Keratinocyte (primary cell): ENCODE measurements at regions not wholly inside any gene's neighbourhood (a gene's known extent, or its start where the extent isn't known, plus 50 kb on each side); places are given as distances from the start of the nearest gene placed in this dataset.

Experiments
- DNase-seq: peaks from one replicate; pipeline ENCODE4 v3.0.0-alpha.2; 2011; ENCODE audit warnings: low read depth, missing footprints, low spot score
- FAIRE-seq: peaks from 2 replicates; lab custom pipeline; 2011; peaks lifted over from hg19 to GRCh38; lab: Jason Lieb, UNC
- H2AFZ ChIP-seq: 2 replicates; pipeline ENCODE4 v1.6.0; 2012; ENCODE audit warnings: low read length, control low read depth, inconsistent platforms; ENCODE audit not compliant: control insufficient read depth
- H3K27ac ChIP-seq: 2 replicates; pipeline ENCODE4 v1.5.1; 2011; ENCODE audit warnings: low read length; ENCODE audit not compliant: control insufficient read depth, insufficient read depth
- H3K27me3 ChIP-seq: 3 replicates; pipeline ENCODE4 v1.6.0; 2011; ENCODE audit warnings: low read length; ENCODE audit not compliant: control insufficient read depth, insufficient read depth; ENCODE audit errors: extremely low read depth
- H3K36me3 ChIP-seq, 2 experiments: 2 replicates in 1 of 2; 3 replicates in 1 of 2; pipeline ENCODE4 v1.5.1; 2011; ENCODE audit warnings: low read length in 2 of 2, mild to moderate bottlenecking in 1 of 2; ENCODE audit not compliant: control insufficient read depth in 2 of 2, insufficient read depth in 2 of 2; ENCODE audit errors: extremely low read depth in 1 of 2
- H3K4me1 ChIP-seq: 3 replicates; pipeline ENCODE4 v1.5.1; 2011; ENCODE audit warnings: low read length; ENCODE audit not compliant: control insufficient read depth, insufficient read depth; ENCODE audit errors: extremely low read depth
- H3K4me2 ChIP-seq: 3 replicates; pipeline ENCODE4 v1.6.0; 2011; ENCODE audit warnings: low read depth, low read length; ENCODE audit not compliant: control insufficient read depth, insufficient read depth; ENCODE audit errors: extremely low read depth
- H3K4me3 ChIP-seq, 3 experiments: fragments of 200-600 bp in 1 of 3; sonication (generic) in 1 of 3; 2 replicates in 2 of 3; 3 replicates in 1 of 3; pipeline ENCODE4 v1.5.1; 2011 to 2016; ENCODE audit warnings: low read length in 3 of 3, mild to moderate bottlenecking in 3 of 3, control low read depth in 2 of 3, inconsistent platforms in 1 of 3, low read depth in 1 of 3, mixed read lengths in 1 of 3, mixed run types in 1 of 3, moderate library complexity in 1 of 3; ENCODE audit not compliant: control insufficient read depth in 2 of 3, insufficient read depth in 2 of 3; ENCODE audit errors: extremely low read depth in 1 of 3
- H3K79me2 ChIP-seq: 2 replicates; pipeline ENCODE4 v1.6.0; 2012; ENCODE audit warnings: low read length; ENCODE audit not compliant: control insufficient read depth, insufficient read depth
- H3K9ac ChIP-seq: 3 replicates; pipeline ENCODE4 v1.6.0; 2011; ENCODE audit warnings: low read length; ENCODE audit not compliant: control insufficient read depth, insufficient read depth; ENCODE audit errors: extremely low read depth
- H3K9me1 ChIP-seq: 3 replicates; pipeline ENCODE4 v1.6.0; 2011; ENCODE audit warnings: low read length; ENCODE audit not compliant: control insufficient read depth, insufficient read depth; ENCODE audit errors: extremely low read depth
- H3K9me3 ChIP-seq: 2 replicates; pipeline ENCODE4 v1.5.1; 2012; ENCODE audit warnings: low read depth, low read length; ENCODE audit not compliant: control insufficient read depth
- H4K20me1 ChIP-seq: 3 replicates; pipeline ENCODE4 v1.6.0; 2011; ENCODE audit warnings: low read length; ENCODE audit not compliant: control insufficient read depth, insufficient read depth; ENCODE audit errors: extremely low read depth
- EZH2 ChIP-seq: IDR thresholded peaks from one replicate; pipeline ENCODE4 v1.6.1; 2012; ENCODE audit warnings: inconsistent platforms, mild to moderate bottlenecking, low read length, moderate library complexity
- dilution Hi-C: fragments of 300-500 bp; cut with MboI; formaldehyde crosslinking; loops from one replicate; pipeline ENCODE4 v1.7.0; 2020; ENCODE audit warnings: low sequenced_read_pairs; ENCODE audit not compliant: extremely low pct_ligation_motif_present
- TF ChIP-seq, protein P1 (sequence below), 3 experiments: IDR thresholded peaks in 1 of 3; conservative IDR thresholded peaks in 1 of 3; optimal IDR thresholded peaks in 1 of 3; 2 replicates in 2 of 3; 3 replicates in 1 of 3; pipeline versions ENCODE3 to v1.5.1; 2011; ENCODE audit warnings: low read length in 3 of 3, mild to moderate bottlenecking in 3 of 3, moderate library complexity in 2 of 3, control low read depth in 1 of 3, inconsistent platforms in 1 of 3; ENCODE audit not compliant: insufficient read depth in 2 of 3; ENCODE audit errors: extremely low read depth in 1 of 3

DNA sequence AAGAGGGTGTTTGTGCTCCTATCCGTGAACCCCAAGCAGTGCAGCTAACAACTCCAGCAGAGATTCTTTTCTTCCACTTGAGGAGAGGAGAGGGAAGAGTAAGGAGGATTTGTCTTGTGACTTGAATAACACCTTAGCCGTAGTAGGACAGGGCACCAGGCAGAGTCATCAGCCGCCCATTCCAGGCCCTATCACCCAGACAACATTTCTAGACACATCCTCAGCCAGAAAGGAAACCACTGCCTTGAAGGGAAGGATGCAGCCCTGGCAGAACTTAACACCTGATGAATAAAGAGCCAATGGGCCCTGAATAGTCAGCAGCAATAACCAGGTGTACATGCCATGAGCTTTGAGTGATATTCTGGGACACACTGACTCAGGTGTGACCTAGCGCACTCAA, 1013.0 kb upstream of the COX7C start:
- Histone ChIP-seq H4K20me1 (no peaks in the 10 kb centered on the region), H3K4me2 (no peak overlapping the region), H3K9me1 (no peaks in the 10 kb centered on the region), H3K79me2 (no peaks in the 10 kb centered on the region), H3K9ac (no peak overlapping the region), H3K4me3 (no peak overlapping the region), H2AFZ (no peak overlapping the region), H3K27ac (no peak overlapping the region), H3K9me3 (no peaks in the 10 kb centered on the region), H3K27me3 (no peaks in the 10 kb centered on the region), H3K36me3 (no peaks in the 10 kb centered on the region), H3K4me1 (no peaks in the 10 kb centered on the region)
- TF ChIP-seq, protein P1, sequence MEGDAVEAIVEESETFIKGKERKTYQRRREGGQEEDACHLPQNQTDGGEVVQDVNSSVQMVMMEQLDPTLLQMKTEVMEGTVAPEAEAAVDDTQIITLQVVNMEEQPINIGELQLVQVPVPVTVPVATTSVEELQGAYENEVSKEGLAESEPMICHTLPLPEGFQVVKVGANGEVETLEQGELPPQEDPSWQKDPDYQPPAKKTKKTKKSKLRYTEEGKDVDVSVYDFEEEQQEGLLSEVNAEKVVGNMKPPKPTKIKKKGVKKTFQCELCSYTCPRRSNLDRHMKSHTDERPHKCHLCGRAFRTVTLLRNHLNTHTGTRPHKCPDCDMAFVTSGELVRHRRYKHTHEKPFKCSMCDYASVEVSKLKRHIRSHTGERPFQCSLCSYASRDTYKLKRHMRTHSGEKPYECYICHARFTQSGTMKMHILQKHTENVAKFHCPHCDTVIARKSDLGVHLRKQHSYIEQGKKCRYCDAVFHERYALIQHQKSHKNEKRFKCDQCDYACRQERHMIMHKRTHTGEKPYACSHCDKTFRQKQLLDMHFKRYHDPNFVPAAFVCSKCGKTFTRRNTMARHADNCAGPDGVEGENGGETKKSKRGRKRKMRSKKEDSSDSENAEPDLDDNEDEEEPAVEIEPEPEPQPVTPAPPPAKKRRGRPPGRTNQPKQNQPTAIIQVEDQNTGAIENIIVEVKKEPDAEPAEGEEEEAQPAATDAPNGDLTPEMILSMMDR (optimal IDR thresholded peaks at IDR 0.05 in 1 of 3, IDR thresholded peaks at IDR 0.05 in 1 of 3, conservative IDR thresholded peaks at IDR 0.05 in 1 of 3; ENCODE audit: extremely low read depth in 1 of 3, insufficient read depth in 2 of 3, low read length in 3 of 3): no peak
- TF ChIP-seq EZH2: no peak
- dilution Hi-C loops: no loop called here
- DNase-seq (no peak), FAIRE-seq (no peak)

DNA sequence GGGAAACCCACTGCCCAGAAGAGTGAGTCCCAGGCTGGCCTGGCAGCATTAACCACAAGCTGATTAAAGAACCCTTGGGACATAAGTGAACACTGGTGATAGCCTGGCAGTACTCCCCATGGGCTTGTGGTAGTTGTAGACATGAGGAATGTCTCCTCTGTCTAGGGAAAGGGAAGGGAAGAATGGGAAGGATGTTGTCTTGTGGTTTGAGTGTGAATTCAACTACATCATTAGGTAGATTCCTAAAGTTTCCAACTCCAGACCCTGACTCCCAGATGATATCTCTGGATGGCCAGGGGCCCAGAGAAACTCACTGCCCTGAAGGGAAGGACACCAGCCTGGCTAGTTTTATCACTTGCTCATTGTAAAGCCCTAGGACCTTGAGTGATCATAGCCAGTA, 1012.4 kb upstream of the COX7C start:
- Histone ChIP-seq H3K4me3 (no peak overlapping the region), H3K9ac (no peak overlapping the region), H3K9me1 (no peaks in the 10 kb centered on the region), H3K4me1 (no peaks in the 10 kb centered on the region), H2AFZ (no peak overlapping the region), H3K79me2 (no peaks in the 10 kb centered on the region), H3K36me3 (no peaks in the 10 kb centered on the region), H4K20me1 (no peaks in the 10 kb centered on the region), H3K27ac (no peak overlapping the region), H3K9me3 (no peaks in the 10 kb centered on the region), H3K4me2 (no peak overlapping the region), H3K27me3 (no peaks in the 10 kb centered on the region)
- DNase-seq (no peak), FAIRE-seq (no peak)
- dilution Hi-C loops: no loop called here
- TF ChIP-seq EZH2: no peak
- TF ChIP-seq, protein P1 (optimal IDR thresholded peaks at IDR 0.05 in 1 of 3, IDR thresholded peaks at IDR 0.05 in 1 of 3, conservative IDR thresholded peaks at IDR 0.05 in 1 of 3; ENCODE audit: extremely low read depth in 1 of 3, insufficient read depth in 2 of 3, low read length in 3 of 3): no peak
